H9 (cell line): ENCODE measurements at regions not wholly inside any gene's neighbourhood (a gene's known extent, or its start where the extent isn't known, plus 50 kb on each side); places are given as distances from the start of the nearest gene placed in this dataset.

Experiments
- DNase-seq: peaks from one replicate; pipeline ENCODE4 v3.0.0-alpha.2; 2017
- H2AFZ ChIP-seq: one replicate; pipeline ENCODE4 v1.6.1; 2013; ENCODE audit warnings: mild to moderate bottlenecking, low read length, control low read depth, moderate library complexity
- H2AK5ac ChIP-seq: 2 replicates; pipeline ENCODE4 v1.6.1; 2013; ENCODE audit warnings: low read length, control low read depth, mixed read lengths; ENCODE audit not compliant: insufficient read length
- H2BK120ac ChIP-seq: one replicate; pipeline ENCODE4 v1.6.1; 2013; ENCODE audit warnings: low read depth, mild to moderate bottlenecking, low read length, control low read depth, inconsistent platforms; ENCODE audit not compliant: poor library complexity, severe bottlenecking
- H2BK12ac ChIP-seq: 2 replicates; pipeline ENCODE4 v1.6.1; 2013; ENCODE audit warnings: low read length, control low read depth, mixed read lengths, low read depth; ENCODE audit not compliant: insufficient read length
- H2BK15ac ChIP-seq: 2 replicates; pipeline ENCODE4 v1.6.1; 2013; ENCODE audit warnings: low read depth, low read length, control low read depth
- H2BK20ac ChIP-seq: one replicate; pipeline ENCODE4 v1.6.1; 2013; ENCODE audit warnings: low read depth, mild to moderate bottlenecking, low read length, control low read depth, inconsistent platforms; ENCODE audit not compliant: poor library complexity, severe bottlenecking
- H2BK5ac ChIP-seq: 2 replicates; pipeline ENCODE4 v1.6.1; 2013; ENCODE audit warnings: low read length, control low read depth, mixed read lengths; ENCODE audit not compliant: insufficient read length
- H3K14ac ChIP-seq: 2 replicates; pipeline ENCODE4 v1.6.1; 2013; ENCODE audit warnings: low read length, control low read depth; ENCODE audit not compliant: insufficient read depth
- H3K18ac ChIP-seq: 2 replicates; pipeline ENCODE4 v1.6.1; 2013; ENCODE audit warnings: low read depth, mild to moderate bottlenecking, mixed read lengths, low read length, control low read depth; ENCODE audit not compliant: insufficient read length
- H3K23ac ChIP-seq: 2 replicates; pipeline ENCODE4 v1.6.1; 2013; ENCODE audit warnings: low read length, control low read depth, mixed read lengths, low read depth; ENCODE audit not compliant: insufficient read length
- H3K23me2 ChIP-seq: 2 replicates; pipeline ENCODE4 v1.6.1; 2013; ENCODE audit warnings: low read depth, mild to moderate bottlenecking, mixed read lengths, low read length, control low read depth; ENCODE audit not compliant: insufficient read length, poor library complexity, severe bottlenecking
- H3K27ac ChIP-seq: 2 replicates; pipeline ENCODE4 v1.5.1; 2013; ENCODE audit warnings: low read length, control low read depth, mixed read lengths, low read depth; ENCODE audit not compliant: insufficient read length
- H3K27me3 ChIP-seq: 2 replicates; pipeline ENCODE4 v1.6.1; 2013; ENCODE audit warnings: low read length, control low read depth, inconsistent platforms; ENCODE audit not compliant: insufficient read depth
- H3K4ac ChIP-seq: 2 replicates; pipeline ENCODE4 v1.6.1; 2013; ENCODE audit warnings: low read depth, mild to moderate bottlenecking, control low read depth, inconsistent platforms, low read length, moderate library complexity
- H3K4me1 ChIP-seq: 2 replicates; pipeline ENCODE4 v1.6.1; 2013; ENCODE audit warnings: low read length, control low read depth, inconsistent platforms; ENCODE audit not compliant: insufficient read depth
- H3K4me2 ChIP-seq: 2 replicates; pipeline ENCODE4 v1.6.1; 2013; ENCODE audit warnings: low read length, control low read depth, mixed read lengths; ENCODE audit not compliant: insufficient read length, insufficient read depth
- H3K56ac ChIP-seq: 2 replicates; pipeline ENCODE4 v1.6.1; 2013; ENCODE audit warnings: low read depth, mild to moderate bottlenecking, mixed read lengths, low read length, control low read depth; ENCODE audit not compliant: insufficient read length
- H3K79me1 ChIP-seq: 2 replicates; pipeline ENCODE4 v1.6.1; 2013; ENCODE audit warnings: low read depth, mild to moderate bottlenecking, moderate library complexity, low read length, control low read depth, inconsistent platforms; ENCODE audit not compliant: insufficient read depth, poor library complexity, severe bottlenecking
- H3K79me2 ChIP-seq: 2 replicates; pipeline ENCODE4 v1.6.1; 2013; ENCODE audit warnings: low read length, control low read depth, inconsistent platforms; ENCODE audit not compliant: insufficient read depth
- H3K9ac ChIP-seq: 2 replicates; pipeline ENCODE4 v1.6.1; 2013; ENCODE audit warnings: low read length, control low read depth, mixed read lengths; ENCODE audit not compliant: insufficient read length; ENCODE audit errors: extremely low read depth
- H3K9me3 ChIP-seq: one replicate; pipeline ENCODE4 v1.6.1; 2013; ENCODE audit warnings: low read depth, low read length, inconsistent platforms; ENCODE audit not compliant: control insufficient read depth
- H3T11ph ChIP-seq: one replicate; pipeline ENCODE4 v1.6.1; 2013; ENCODE audit warnings: mild to moderate bottlenecking, low read length, control low read depth, inconsistent platforms
- H4K20me1 ChIP-seq: one replicate; pipeline ENCODE4 v1.6.1; 2013; ENCODE audit not compliant: control insufficient read depth, insufficient read length, insufficient read depth
- H4K5ac ChIP-seq: 2 replicates; pipeline ENCODE4 v1.6.1; 2013; ENCODE audit warnings: low read depth, mild to moderate bottlenecking, mixed read lengths, low read length, control low read depth; ENCODE audit not compliant: insufficient read length
- H4K8ac ChIP-seq: replicated peaks from 2 replicates; pipeline ENCODE4 v1.6.1; 2013; ENCODE audit warnings: low read length, control low read depth, mixed read lengths, low read depth; ENCODE audit not compliant: insufficient read length
- H4K91ac ChIP-seq: 2 replicates; pipeline ENCODE4 v1.6.1; 2013; ENCODE audit warnings: low read depth, mild to moderate bottlenecking, moderate library complexity, mixed read lengths, low read length, control low read depth; ENCODE audit not compliant: insufficient read length
- H3K27ac Mint-ChIP-seq, 3 experiments: 2 replicates in 2 of 3; 3 replicates in 1 of 3; pipeline ENCODE4 v1.8.0; 2020 to 2021; ENCODE audit warnings: mixed read lengths in 3 of 3, mild to moderate bottlenecking in 1 of 3, moderate library complexity in 1 of 3
- H3K27me3 Mint-ChIP-seq: 2 replicates; pipeline ENCODE4 v1.8.0; 2021; ENCODE audit warnings: low read depth, mild to moderate bottlenecking, moderate library complexity, mixed read lengths
- H3K36me3 Mint-ChIP-seq, 3 experiments: 2 replicates in 2 of 3; 3 replicates in 1 of 3; pipeline ENCODE4 v1.8.0; 2020 to 2021; ENCODE audit warnings: low read depth in 3 of 3, mixed read lengths in 3 of 3; ENCODE audit not compliant: insufficient read depth in 1 of 3
- H3K4me1 Mint-ChIP-seq, 2 experiments: 2 replicates each; pipeline ENCODE4 v1.8.0; 2020; ENCODE audit warnings: mixed read lengths in 2 of 2
- H3K4me3 Mint-ChIP-seq, 2 experiments: 2 replicates in 1 of 2; 3 replicates in 1 of 2; pipeline ENCODE4 v1.8.0; 2020 to 2021; ENCODE audit warnings: mild to moderate bottlenecking in 2 of 2, mixed read lengths in 2 of 2, moderate library complexity in 1 of 2
- H3K9me3 Mint-ChIP-seq, 2 experiments: 2 replicates in 1 of 2; 3 replicates in 1 of 2; pipeline ENCODE4 v1.8.0; 2020; ENCODE audit warnings: mild to moderate bottlenecking in 2 of 2, mixed read lengths in 2 of 2, moderate library complexity in 1 of 2
- WGBS: extraction: QIAGEN DNeasy Blood & Tissue Kit; methylation state at CpG from one replicate; pipeline ENCODE4 v1.1.7; 2013; ENCODE audit warnings: missing lambda C conversion rate, low lambda C conversion rate, mixed read lengths; ENCODE audit not compliant: insufficient read length; ENCODE audit errors: extremely low coverage; 5-methylcytosine and 5-hydroxymethylcytosine counted together
- TF ChIP-seq, protein P1 (sequence below): fragments of 200-600 bp; sonication (generic); conservative IDR thresholded peaks from 3 replicates; pipeline ENCODE4 v1.8.0; 2021; ENCODE audit warnings: antibody characterized with exemption, mild to moderate bottlenecking

DNA sequence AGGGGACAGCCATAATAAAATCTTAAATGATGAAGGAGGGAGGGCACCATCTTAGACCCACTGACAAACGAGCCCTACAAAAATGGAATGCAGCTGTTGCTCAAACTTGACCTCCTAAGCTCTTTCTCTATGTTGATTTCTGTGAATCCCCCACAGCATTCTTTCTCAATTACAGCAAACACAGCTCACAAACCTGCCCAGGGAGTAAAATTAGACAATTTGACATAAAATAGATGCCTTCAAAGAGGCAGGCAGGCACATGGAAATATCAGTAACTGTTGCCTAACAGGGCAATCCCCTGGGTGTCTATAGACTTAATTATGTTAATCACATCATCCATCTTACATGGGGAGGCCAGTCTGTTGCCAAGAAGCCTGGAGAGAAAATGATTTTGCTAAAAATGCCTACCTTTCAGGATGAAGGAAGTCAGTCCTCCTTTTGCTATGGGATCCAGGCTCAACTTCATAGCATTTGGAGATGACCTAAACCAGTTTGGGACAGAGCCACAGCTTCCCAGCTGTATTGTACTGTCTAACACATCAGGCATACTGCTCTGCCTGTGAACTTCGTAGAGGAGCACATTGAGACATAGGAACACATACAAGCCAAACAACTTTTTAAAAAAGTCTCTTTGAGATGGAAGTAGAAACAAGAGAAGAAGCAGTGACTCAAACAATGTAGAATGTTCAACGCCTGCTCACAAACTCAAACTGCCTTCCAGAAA, 1177.4 kb downstream of the SORCS1 start:
- H3K14ac ChIP-seq = no peak overlapping the region
- no peak overlapping the region for H2BK15ac ChIP-seq
- H4K8ac ChIP-seq = no peak overlapping the region
- no peak overlapping the region for H4K91ac ChIP-seq
- no peaks in the 10 kb centered on the region for H3K79me1 ChIP-seq
- no peak overlapping the region for H3K23ac ChIP-seq
- TF ChIP-seq, protein P1, sequence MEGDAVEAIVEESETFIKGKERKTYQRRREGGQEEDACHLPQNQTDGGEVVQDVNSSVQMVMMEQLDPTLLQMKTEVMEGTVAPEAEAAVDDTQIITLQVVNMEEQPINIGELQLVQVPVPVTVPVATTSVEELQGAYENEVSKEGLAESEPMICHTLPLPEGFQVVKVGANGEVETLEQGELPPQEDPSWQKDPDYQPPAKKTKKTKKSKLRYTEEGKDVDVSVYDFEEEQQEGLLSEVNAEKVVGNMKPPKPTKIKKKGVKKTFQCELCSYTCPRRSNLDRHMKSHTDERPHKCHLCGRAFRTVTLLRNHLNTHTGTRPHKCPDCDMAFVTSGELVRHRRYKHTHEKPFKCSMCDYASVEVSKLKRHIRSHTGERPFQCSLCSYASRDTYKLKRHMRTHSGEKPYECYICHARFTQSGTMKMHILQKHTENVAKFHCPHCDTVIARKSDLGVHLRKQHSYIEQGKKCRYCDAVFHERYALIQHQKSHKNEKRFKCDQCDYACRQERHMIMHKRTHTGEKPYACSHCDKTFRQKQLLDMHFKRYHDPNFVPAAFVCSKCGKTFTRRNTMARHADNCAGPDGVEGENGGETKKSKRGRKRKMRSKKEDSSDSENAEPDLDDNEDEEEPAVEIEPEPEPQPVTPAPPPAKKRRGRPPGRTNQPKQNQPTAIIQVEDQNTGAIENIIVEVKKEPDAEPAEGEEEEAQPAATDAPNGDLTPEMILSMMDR = no peak
- no peak overlapping the region for H2BK5ac ChIP-seq
- no peaks in the 10 kb centered on the region for H4K20me1 ChIP-seq
- Mint-ChIP-seq H3K27ac (no peak overlapping the region), H3K27me3 (no peaks in the 10 kb centered on the region), H3K4me3 (no peak overlapping the region), H3K36me3 (no peaks in the 10 kb centered on the region), H3K9me3 (no peaks in the 10 kb centered on the region), H3K4me1 (no peaks in the 10 kb centered on the region)
- no peaks in the 10 kb centered on the region for H3K27me3 ChIP-seq
- no peak overlapping the region for H3K56ac ChIP-seq
- H2AK5ac ChIP-seq = no peak overlapping the region
- H3K23me2 ChIP-seq = no peaks in the 10 kb centered on the region
- H3T11ph ChIP-seq = no peak overlapping the region
- H4K5ac ChIP-seq = no peak overlapping the region
- no peak overlapping the region for H2BK120ac ChIP-seq
- H3K4ac ChIP-seq = no peak overlapping the region
- H2AFZ ChIP-seq = no peak overlapping the region
- H2BK20ac ChIP-seq = no peak overlapping the region
- no peak for DNase-seq
- no CpG with 5 or more reads among the region's 3 CpGs for WGBS
- H3K9ac ChIP-seq = no peak overlapping the region
- H3K4me1 ChIP-seq = no peaks in the 10 kb centered on the region
- H3K27ac ChIP-seq = no peak overlapping the region
- no peak overlapping the region for H3K4me2 ChIP-seq
- H3K79me2 ChIP-seq = no peaks in the 10 kb centered on the region
- no peak overlapping the region for H2BK12ac ChIP-seq
- no peaks in the 10 kb centered on the region for H3K9me3 ChIP-seq
- no peak overlapping the region for H3K18ac ChIP-seq
